ENCODE measurements at regions not wholly inside any gene's neighbourhood (a gene's known extent, or its start where the extent isn't known, plus 50 kb on each side); places are given as distances from the start of the nearest gene placed in this dataset.

DNA sequence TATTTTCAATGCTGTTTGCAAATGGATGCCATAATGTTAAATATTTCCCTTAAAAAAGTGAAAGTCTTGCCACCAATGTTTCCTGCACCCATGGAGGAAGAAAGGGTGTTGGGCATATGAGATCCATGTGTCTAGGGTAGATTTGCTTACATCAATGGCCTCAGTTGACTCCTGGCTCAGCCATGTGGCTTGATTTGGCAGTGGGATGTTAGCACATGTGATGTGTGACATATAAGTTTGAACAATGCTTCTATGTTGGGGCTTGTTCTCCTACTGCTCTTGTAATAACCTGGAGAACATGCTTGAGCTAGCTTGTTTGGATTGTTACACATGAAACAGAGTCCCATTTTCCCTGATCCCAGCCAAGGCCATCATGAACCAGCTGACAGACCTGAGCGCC, 187.6 kb downstream of the SCP2D1 start:
- Histone ChIP-seq H3K4ac (replicated peaks; ENCODE audit: insufficient read length, low read depth, low read length) (no peak overlapping the region), H3K23me2 (ENCODE audit: low read depth, low read length) (no peaks in the 10 kb centered on the region; the same call in 1 of the 2 replicates), H3K36me3 (ENCODE audit: control insufficient read depth in 2 of 4, insufficient read depth in 4 of 4, low read length in 3 of 4) (no peaks in the 10 kb centered on the region), H4K5ac (ENCODE audit: insufficient read length, low read depth, low read length) (no peak overlapping the region), H3K4me1 (replicated peaks in 1 of 4; ENCODE audit: control insufficient read depth in 3 of 4, insufficient read depth in 4 of 4, low read length in 3 of 4) (no peaks in the 10 kb centered on the region), H2BK15ac (ENCODE audit: low read length) (no peak overlapping the region), H3K18ac (ENCODE audit: extremely low read depth, low read length) (no peak overlapping the region), H3K79me1 (ENCODE audit: low read depth, low read length) (no peaks in the 10 kb centered on the region), H2AFZ (ENCODE audit: low read length) (no peak overlapping the region), H4K91ac (replicated peaks; ENCODE audit: insufficient read length, low read length) (no peak overlapping the region), H3K4me3 (ENCODE audit: extremely low read depth in 1 of 4, insufficient read depth in 2 of 4, low read depth in 3 of 4, low read length in 4 of 4) (no peak overlapping the region), H4K8ac (ENCODE audit: extremely low read depth, insufficient read depth, low read length) (no peak overlapping the region), H2BK120ac (replicated peaks; ENCODE audit: low read depth, low read length) (no peak overlapping the region), H3K9me3 (ENCODE audit: insufficient read depth in 2 of 2, low read depth in 1 of 2, low read length in 1 of 2) (no peaks in the 10 kb centered on the region), H3K56ac (replicated peaks; ENCODE audit: insufficient read length, low read depth, low read length) (no peak overlapping the region), H3K23ac (ENCODE audit: insufficient read length) (no peak overlapping the region), H4K20me1 (replicated peaks in 1 of 2; ENCODE audit: control insufficient read depth in 1 of 2, insufficient read depth in 2 of 2, low read length in 2 of 2) (no peaks in the 10 kb centered on the region), H3K27me3 (replicated peaks in 1 of 4; ENCODE audit: control insufficient read depth in 3 of 4, extremely low read depth in 1 of 4, insufficient read depth in 3 of 4, low read length in 3 of 4) (no peaks in the 10 kb centered on the region), H3K79me2 (ENCODE audit: control insufficient read depth in 1 of 2, insufficient read depth in 2 of 2, low read length in 2 of 2) (no peaks in the 10 kb centered on the region), H2BK5ac (ENCODE audit: low read depth, low read length) (no peak overlapping the region), H2BK12ac (ENCODE audit: low read depth, low read length) (no peak overlapping the region), H2BK20ac (ENCODE audit: low read length) (no peak overlapping the region), H3K14ac (ENCODE audit: insufficient read length) (no peak overlapping the region), H3K9ac (replicated peaks in 1 of 4; ENCODE audit: extremely low read depth in 1 of 4, low read depth in 3 of 4, low read length in 3 of 4) (no peak overlapping the region), H3K4me2 (ENCODE audit: insufficient read depth in 1 of 2, low read depth in 2 of 2, low read length in 2 of 2) (no peak overlapping the region), H2AK5ac (ENCODE audit: low read depth, low read length) (no peak overlapping the region), H3K27ac (ENCODE audit: low read depth, low read length) (no peak overlapping the region)
- 90% methylated on average over 1 of the region's 1 CpG; no CpG with 5 or more reads in 1 of the 2 experiments for WGBS, 2 experiments (ENCODE audit: extremely low coverage in 1 of 2, insufficient coverage in 1 of 2, insufficient read length in 1 of 2, insufficient replicate concordance in 2 of 2, low coverage in 1 of 2, low lambda C conversion rate in 2 of 2, missing lambda C conversion rate in 1 of 2)
- DNase-seq (ENCODE audit: low read depth in 1 of 2, low spot score in 2 of 2) (no peak), FAIRE-seq (no peak)
- ChIA-PET CTCF (ENCODE audit: partially characterized antibody) (no interaction called here), POLR2A (ENCODE audit: partially characterized antibody) (no interaction called here)
- no peak for TF ChIP-seq SP1 (IDR thresholded peaks at IDR 0.05; ENCODE audit: low read depth, low read length)
- TF ChIP-seq BCL11A (IDR thresholded peaks at IDR 0.05; ENCODE audit: low read depth in 2 of 2, low read length in 2 of 2) = no peak
- no peak for TF ChIP-seq TCF12 (IDR thresholded peaks at IDR 0.05; ENCODE audit: low read depth, low read length)
- no peak for TF ChIP-seq FOSL1 (IDR thresholded peaks at IDR 0.05; ENCODE audit: insufficient read depth, low read depth, low read length)
- TF ChIP-seq SP4 (IDR thresholded peaks at IDR 0.05; ENCODE audit: low read length) = no peak
- no peak for TF ChIP-seq CTBP2 (IDR thresholded peaks at IDR 0.05; ENCODE audit: borderline replicate concordance, insufficient read depth, insufficient read length, low read length)
- TF ChIP-seq JUND (IDR thresholded peaks at IDR 0.05; ENCODE audit: low read length) = no peak
- TF ChIP-seq E2F6 (IDR thresholded peaks at IDR 0.05) = no peak
- no peak for TF ChIP-seq HDAC6 (IDR thresholded peaks at IDR 0.05; ENCODE audit: low read depth, low read length)
- TF ChIP-seq, protein P1, sequence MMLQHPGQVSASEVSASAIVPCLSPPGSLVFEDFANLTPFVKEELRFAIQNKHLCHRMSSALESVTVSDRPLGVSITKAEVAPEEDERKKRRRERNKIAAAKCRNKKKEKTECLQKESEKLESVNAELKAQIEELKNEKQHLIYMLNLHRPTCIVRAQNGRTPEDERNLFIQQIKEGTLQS (IDR thresholded peaks at IDR 0.05; ENCODE audit: insufficient read depth, low read depth, low read length) = no peak
- no peak for TF ChIP-seq SRF (IDR thresholded peaks at IDR 0.05; ENCODE audit: low read depth, low read length)
- TF ChIP-seq KDM5A (IDR thresholded peaks at IDR 0.05; ENCODE audit: low read length) = no peak
- TF ChIP-seq SIN3A (conservative IDR thresholded peaks at IDR 0.05 in 1 of 2, IDR thresholded peaks at IDR 0.05 in 1 of 2; ENCODE audit: low read depth in 1 of 2, low read length in 2 of 2) = no peak
- no peak for TF ChIP-seq SP2 (IDR thresholded peaks at IDR 0.05; ENCODE audit: low read length)
- TF ChIP-seq JUN (IDR thresholded peaks at IDR 0.05; ENCODE audit: low read depth, low read length) = no peak

Measured in H1 (cell line).